ENCODE measurements at regions not wholly inside any gene's neighbourhood (a gene's known extent, or its start where the extent isn't known, plus 50 kb on each side); places are given as distances from the start of the nearest gene placed in this dataset.

GRCh38 chr5:6175172-6175854, 203.0 kb downstream of the MED10 start:
- TF ChIP-seq POLR2A (IDR thresholded peaks at IDR 0.05), result no peak
- TF ChIP-seq, protein P1, sequence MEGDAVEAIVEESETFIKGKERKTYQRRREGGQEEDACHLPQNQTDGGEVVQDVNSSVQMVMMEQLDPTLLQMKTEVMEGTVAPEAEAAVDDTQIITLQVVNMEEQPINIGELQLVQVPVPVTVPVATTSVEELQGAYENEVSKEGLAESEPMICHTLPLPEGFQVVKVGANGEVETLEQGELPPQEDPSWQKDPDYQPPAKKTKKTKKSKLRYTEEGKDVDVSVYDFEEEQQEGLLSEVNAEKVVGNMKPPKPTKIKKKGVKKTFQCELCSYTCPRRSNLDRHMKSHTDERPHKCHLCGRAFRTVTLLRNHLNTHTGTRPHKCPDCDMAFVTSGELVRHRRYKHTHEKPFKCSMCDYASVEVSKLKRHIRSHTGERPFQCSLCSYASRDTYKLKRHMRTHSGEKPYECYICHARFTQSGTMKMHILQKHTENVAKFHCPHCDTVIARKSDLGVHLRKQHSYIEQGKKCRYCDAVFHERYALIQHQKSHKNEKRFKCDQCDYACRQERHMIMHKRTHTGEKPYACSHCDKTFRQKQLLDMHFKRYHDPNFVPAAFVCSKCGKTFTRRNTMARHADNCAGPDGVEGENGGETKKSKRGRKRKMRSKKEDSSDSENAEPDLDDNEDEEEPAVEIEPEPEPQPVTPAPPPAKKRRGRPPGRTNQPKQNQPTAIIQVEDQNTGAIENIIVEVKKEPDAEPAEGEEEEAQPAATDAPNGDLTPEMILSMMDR (IDR thresholded peaks at IDR 0.05), result no peak
- H3K4me3 ChIP-seq, result no peak overlapping the region
- ATAC-seq, result peak in 1 of 4 donors; percentile 97
- no peak overlapping the region for H3K27ac ChIP-seq
- H3K27me3 ChIP-seq, result no peaks in the 10 kb centered on the region
- intact Hi-C loops (cut with DNase I), result no loop called here
- DNase-seq, result no peak
- H3K36me3 ChIP-seq, result no peaks in the 10 kb centered on the region
- no peaks in the 10 kb centered on the region for H3K9me3 ChIP-seq
- H3K4me1 ChIP-seq, result no peaks in the 10 kb centered on the region
- WGBS (ENCODE audit: insufficient coverage, low coverage, low lambda C conversion rate, missing lambda C conversion rate), result 65% methylated on average over 6 of the region's 6 CpGs

- intact Hi-C loops (cut with DNase I), result no loop called here
Measured at GRCh38 chr5:6169660-6170059, 208.7 kb downstream of the MED10 start.

GRCh38 chr5:6166698-6167394, 211.5 kb downstream of the MED10 start:
- TF ChIP-seq POLR2A (IDR thresholded peaks at IDR 0.05), result no peak
- TF ChIP-seq, protein P1 (IDR thresholded peaks at IDR 0.05), result no peak
- DNase-seq (no peak), ATAC-seq (no peak)
- Histone ChIP-seq H3K9me3 (no peaks in the 10 kb centered on the region), H3K27me3 (no peaks in the 10 kb centered on the region), H3K4me3 (no peak overlapping the region), H3K27ac (no peak overlapping the region), H3K4me1 (peaks cover 0 to 9% (median 0%) of the 10 kb centered on the region in 4 donors), H3K36me3 (no peaks in the 10 kb centered on the region)
- intact Hi-C loops (cut with DNase I), result no loop called here
- WGBS (ENCODE audit: insufficient coverage, low coverage, low lambda C conversion rate, missing lambda C conversion rate), result 96% methylated on average over 2 of the region's 2 CpGs

More at GRCh38 chr5:6169660-6170059, 208.7 kb downstream of the MED10 start:
- Histone ChIP-seq H3K4me1 (no peaks in the 10 kb centered on the region), H3K27ac (no peak overlapping the region), H3K9me3 (no peaks in the 10 kb centered on the region), H3K27me3 (no peaks in the 10 kb centered on the region), H3K36me3 (no peaks in the 10 kb centered on the region), H3K4me3 (no peak overlapping the region)
- ATAC-seq, result no peak
- 30% methylated on average over 4 of the region's 4 CpGs for WGBS (ENCODE audit: insufficient coverage, low coverage, low lambda C conversion rate, missing lambda C conversion rate)
- no peak for TF ChIP-seq POLR2A (IDR thresholded peaks at IDR 0.05)
- TF ChIP-seq, protein P1 (IDR thresholded peaks at IDR 0.05), result no peak
- DNase-seq, result no peak

DNA sequence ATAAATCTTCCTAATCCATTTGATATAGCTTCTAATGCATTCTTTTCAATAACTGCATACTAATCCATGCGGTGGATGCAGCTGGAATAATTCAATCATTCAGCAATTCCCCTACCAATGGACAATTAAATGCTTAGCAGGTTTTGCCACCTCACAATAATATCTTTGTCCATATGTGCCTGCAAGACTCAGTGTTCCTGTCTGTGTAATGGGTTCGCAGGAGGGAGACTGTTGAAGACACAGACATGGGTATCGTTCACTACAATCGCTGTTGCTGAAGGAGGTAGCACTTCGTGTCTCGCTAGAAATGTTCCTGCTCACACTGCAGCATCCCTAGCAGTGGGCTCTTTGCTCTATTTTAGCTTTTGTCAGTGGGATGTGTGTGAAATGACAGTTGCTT, 214.4 kb downstream of the MED10 start:
- Histone ChIP-seq H3K36me3 (no peaks in the 10 kb centered on the region), H3K27me3 (no peaks in the 10 kb centered on the region), H3K4me1 (peaks cover 0 to 25% (median 5%) of the 10 kb centered on the region in 4 donors), H3K9me3 (no peaks in the 10 kb centered on the region), H3K4me3 (no peak overlapping the region), H3K27ac (no peak overlapping the region)
- 95% methylated on average over 6 of the region's 6 CpGs for WGBS (ENCODE audit: insufficient coverage, low coverage, low lambda C conversion rate, missing lambda C conversion rate)
- ATAC-seq (no peak), DNase-seq (no peak)
- intact Hi-C loops (cut with DNase I), result no loop called here
- TF ChIP-seq POLR2A (IDR thresholded peaks at IDR 0.05), result no peak
- TF ChIP-seq, protein P1 (IDR thresholded peaks at IDR 0.05), result no peak
